ENCODE measurements at regions not wholly inside any gene's neighbourhood (a gene's known extent, or its start where the extent isn't known, plus 50 kb on each side); places are given as distances from the start of the nearest gene placed in this dataset.
"Not testable (repeated sequence)": the region's sequence is repeated elsewhere in the genome, so short reads cannot be mapped to it uniquely, and the experiment has no call there.

GRCh38 chr17:74125156-74125555, 78.3 kb upstream of the RPL38 start:
- no TSS peak for BruUV-seq (replicated peaks)
- Mint-ChIP-seq H3K36me3 (ENCODE audit: insufficient read depth, unreplicated experiment) (no peaks in the 10 kb centered on the region), H3K4me3 (ENCODE audit: unreplicated experiment) (no peak overlapping the region), H3K27me3 (ENCODE audit: insufficient read depth, unreplicated experiment) (peaks cover 77% of the 10 kb centered on the region), H3K27ac (ENCODE audit: low read depth, unreplicated experiment) (no peak overlapping the region), H3K4me1 (ENCODE audit: insufficient read depth, unreplicated experiment) (no peaks in the 10 kb centered on the region), H3K9me3 (ENCODE audit: unreplicated experiment) (no peaks in the 10 kb centered on the region)
- ChIA-PET CTCF (no interaction called here), POLR2A (interaction anchor here (0.8 kb wide), 1 partner anchor 15 kb away, joined by 3 read pairs; no protein-coding TSS in a partner anchor)
- TF ChIP-seq, protein P1, sequence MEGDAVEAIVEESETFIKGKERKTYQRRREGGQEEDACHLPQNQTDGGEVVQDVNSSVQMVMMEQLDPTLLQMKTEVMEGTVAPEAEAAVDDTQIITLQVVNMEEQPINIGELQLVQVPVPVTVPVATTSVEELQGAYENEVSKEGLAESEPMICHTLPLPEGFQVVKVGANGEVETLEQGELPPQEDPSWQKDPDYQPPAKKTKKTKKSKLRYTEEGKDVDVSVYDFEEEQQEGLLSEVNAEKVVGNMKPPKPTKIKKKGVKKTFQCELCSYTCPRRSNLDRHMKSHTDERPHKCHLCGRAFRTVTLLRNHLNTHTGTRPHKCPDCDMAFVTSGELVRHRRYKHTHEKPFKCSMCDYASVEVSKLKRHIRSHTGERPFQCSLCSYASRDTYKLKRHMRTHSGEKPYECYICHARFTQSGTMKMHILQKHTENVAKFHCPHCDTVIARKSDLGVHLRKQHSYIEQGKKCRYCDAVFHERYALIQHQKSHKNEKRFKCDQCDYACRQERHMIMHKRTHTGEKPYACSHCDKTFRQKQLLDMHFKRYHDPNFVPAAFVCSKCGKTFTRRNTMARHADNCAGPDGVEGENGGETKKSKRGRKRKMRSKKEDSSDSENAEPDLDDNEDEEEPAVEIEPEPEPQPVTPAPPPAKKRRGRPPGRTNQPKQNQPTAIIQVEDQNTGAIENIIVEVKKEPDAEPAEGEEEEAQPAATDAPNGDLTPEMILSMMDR (IDR thresholded peaks at IDR 0.05; ENCODE audit: unreplicated experiment), result no peak
- no peak for DNase-seq (ENCODE audit: unreplicated experiment)
- intact Hi-C loops (cut with micrococcal nuclease), result no loop called here

GRCh38 chr17:74126179-74126900, 77.1 kb upstream of the RPL38 start:
- Mint-ChIP-seq H3K4me3 (ENCODE audit: unreplicated experiment) (no peak overlapping the region), H3K27me3 (ENCODE audit: insufficient read depth, unreplicated experiment) (peaks cover 76% of the 10 kb centered on the region), H3K36me3 (ENCODE audit: insufficient read depth, unreplicated experiment) (no peaks in the 10 kb centered on the region), H3K4me1 (ENCODE audit: insufficient read depth, unreplicated experiment) (no peaks in the 10 kb centered on the region), H3K9me3 (ENCODE audit: unreplicated experiment) (no peaks in the 10 kb centered on the region), H3K27ac (ENCODE audit: low read depth, unreplicated experiment) (no peak overlapping the region)
- BruUV-seq (replicated peaks), result no TSS peak
- TF ChIP-seq, protein P1 (IDR thresholded peaks at IDR 0.05; ENCODE audit: unreplicated experiment), result no peak
- no peak for DNase-seq (ENCODE audit: unreplicated experiment)
- intact Hi-C loops (cut with micrococcal nuclease), result no loop called here
- CTCF ChIA-PET, result no interaction called here
- POLR2A ChIA-PET, result no interaction called here

- Mint-ChIP-seq H3K27ac (ENCODE audit: low read depth, unreplicated experiment) (no peak overlapping the region), H3K4me3 (ENCODE audit: unreplicated experiment) (no peak overlapping the region), H3K36me3 (ENCODE audit: insufficient read depth, unreplicated experiment) (no peaks in the 10 kb centered on the region), H3K27me3 (ENCODE audit: insufficient read depth, unreplicated experiment) (peaks cover 76% of the 10 kb centered on the region), H3K4me1 (ENCODE audit: insufficient read depth, unreplicated experiment) (no peaks in the 10 kb centered on the region), H3K9me3 (ENCODE audit: unreplicated experiment) (no peaks in the 10 kb centered on the region)
- BruUV-seq (replicated peaks), result no TSS peak
- TF ChIP-seq, protein P1 (IDR thresholded peaks at IDR 0.05; ENCODE audit: unreplicated experiment), result no peak
- no peak for DNase-seq (ENCODE audit: unreplicated experiment)
- intact Hi-C loops (cut with micrococcal nuclease), result no loop called here
- ChIA-PET CTCF (no interaction called here), POLR2A (no interaction called here)
These were observed 76.5 kb upstream of the RPL38 start for GRCh38 chr17:74126959-74127358.

DNA sequence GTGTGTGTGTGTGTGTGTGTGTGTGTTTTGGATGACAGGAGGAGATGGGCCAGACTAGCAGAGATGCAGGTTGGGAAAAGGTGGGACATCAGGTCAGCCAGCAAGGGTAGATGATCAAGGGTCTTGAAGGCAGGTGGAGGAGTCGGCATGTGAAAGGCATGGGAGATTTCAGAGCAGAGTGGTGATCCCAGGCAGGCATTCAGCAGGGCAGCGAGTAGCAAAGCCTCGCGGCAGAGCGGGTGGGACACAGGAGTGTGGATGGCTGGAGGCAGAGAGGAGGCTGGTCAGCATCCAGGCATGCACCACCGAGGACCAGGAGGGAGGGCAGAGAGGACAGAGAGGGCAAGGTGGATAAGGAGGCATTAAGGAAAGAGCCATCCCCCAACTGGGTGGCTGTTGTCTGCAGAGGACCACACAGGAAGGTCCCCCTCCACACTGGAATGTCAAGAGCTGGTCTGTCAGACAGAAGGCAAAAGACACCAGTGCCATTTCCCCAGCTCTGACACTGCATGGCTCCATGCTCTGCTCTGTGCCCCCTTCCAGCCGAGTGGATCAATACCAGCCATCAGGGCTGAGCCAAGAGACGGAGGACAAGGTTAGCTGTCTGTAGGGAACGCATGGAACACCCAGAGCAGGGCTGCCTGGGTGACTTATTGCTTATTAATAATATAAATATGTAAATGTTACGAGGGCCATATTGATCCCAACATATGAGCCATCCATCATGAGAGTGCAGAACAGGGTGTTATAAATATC, 74.8 kb upstream of the RPL38 start:
- H3K27me3 Mint-ChIP-seq (ENCODE audit: insufficient read depth, unreplicated experiment), result peaks cover 80% of the 10 kb centered on the region
- BruUV-seq (replicated peaks), result no TSS peak
- no peaks in the 10 kb centered on the region for H3K4me1 Mint-ChIP-seq (ENCODE audit: insufficient read depth, unreplicated experiment)
- H3K9me3 Mint-ChIP-seq (ENCODE audit: unreplicated experiment), result no peaks in the 10 kb centered on the region
- H3K4me3 Mint-ChIP-seq (ENCODE audit: unreplicated experiment), result no peak overlapping the region
- TF ChIP-seq, protein P1 (IDR thresholded peaks at IDR 0.05; ENCODE audit: unreplicated experiment), result no peak
- intact Hi-C loops (cut with micrococcal nuclease), result no loop called here
- no peak for DNase-seq (ENCODE audit: unreplicated experiment)
- H3K27ac Mint-ChIP-seq (ENCODE audit: low read depth, unreplicated experiment), result no peak overlapping the region
- POLR2A ChIA-PET, result no interaction called here
- H3K36me3 Mint-ChIP-seq (ENCODE audit: insufficient read depth, unreplicated experiment), result no peaks in the 10 kb centered on the region
- CTCF ChIA-PET, result interaction anchor here (0.5 kb wide), 1 partner anchor 48 kb away, joined by 3 read pairs; no protein-coding TSS in a partner anchor

GRCh38 chr17:74129800-74130199, 73.7 kb upstream of the RPL38 start:
- DNase-seq (ENCODE audit: unreplicated experiment); H3K36me3 Mint-ChIP-seq (ENCODE audit: insufficient read depth, unreplicated experiment); POLR2A ChIA-PET; H3K4me3 Mint-ChIP-seq (ENCODE audit: unreplicated experiment); intact Hi-C loops (cut with micrococcal nuclease); BruUV-seq (replicated peaks); H3K27ac Mint-ChIP-seq (ENCODE audit: low read depth, unreplicated experiment); H3K4me1 Mint-ChIP-seq (ENCODE audit: insufficient read depth, unreplicated experiment); H3K9me3 Mint-ChIP-seq (ENCODE audit: unreplicated experiment); CTCF ChIA-PET: not testable (repeated sequence)
- H3K27me3 Mint-ChIP-seq (ENCODE audit: insufficient read depth, unreplicated experiment), result peaks cover 86% of the 10 kb centered on the region
